OCI-LY7 (cell line): ENCODE measurements at regions not wholly inside any gene's neighbourhood (a gene's known extent, or its start where the extent isn't known, plus 50 kb on each side); places are given as distances from the start of the nearest gene placed in this dataset.

Source experiments
- EZH2phosphoT487 ChIP-seq: fragments of 200-600 bp; sonication (generic); IDR thresholded peaks from 2 replicates; pipeline ENCODE4 v1.6.1; 2018; ENCODE audit warnings: low read depth, borderline replicate concordance, mild to moderate bottlenecking, mixed run types, antibody characterized with exemption, low read length, moderate library complexity, mixed read lengths
- TF ChIP-seq, protein P1 (sequence below): fragments of 200-600 bp; sonication (generic); conservative IDR thresholded peaks from 2 replicates; pipeline ENCODE4 v1.5.1; 2014; ENCODE audit warnings: mild to moderate bottlenecking, antibody characterized with exemption, low read length, moderate library complexity, mixed read lengths

- TF ChIP-seq, protein P1, sequence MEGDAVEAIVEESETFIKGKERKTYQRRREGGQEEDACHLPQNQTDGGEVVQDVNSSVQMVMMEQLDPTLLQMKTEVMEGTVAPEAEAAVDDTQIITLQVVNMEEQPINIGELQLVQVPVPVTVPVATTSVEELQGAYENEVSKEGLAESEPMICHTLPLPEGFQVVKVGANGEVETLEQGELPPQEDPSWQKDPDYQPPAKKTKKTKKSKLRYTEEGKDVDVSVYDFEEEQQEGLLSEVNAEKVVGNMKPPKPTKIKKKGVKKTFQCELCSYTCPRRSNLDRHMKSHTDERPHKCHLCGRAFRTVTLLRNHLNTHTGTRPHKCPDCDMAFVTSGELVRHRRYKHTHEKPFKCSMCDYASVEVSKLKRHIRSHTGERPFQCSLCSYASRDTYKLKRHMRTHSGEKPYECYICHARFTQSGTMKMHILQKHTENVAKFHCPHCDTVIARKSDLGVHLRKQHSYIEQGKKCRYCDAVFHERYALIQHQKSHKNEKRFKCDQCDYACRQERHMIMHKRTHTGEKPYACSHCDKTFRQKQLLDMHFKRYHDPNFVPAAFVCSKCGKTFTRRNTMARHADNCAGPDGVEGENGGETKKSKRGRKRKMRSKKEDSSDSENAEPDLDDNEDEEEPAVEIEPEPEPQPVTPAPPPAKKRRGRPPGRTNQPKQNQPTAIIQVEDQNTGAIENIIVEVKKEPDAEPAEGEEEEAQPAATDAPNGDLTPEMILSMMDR = no peak
- TF ChIP-seq EZH2phosphoT487 = no peak
Observed at GRCh38 chr6:169902070-169902469, 150.6 kb downstream of the ERMARD start.
